Brain microvascular endothelial cell (primary cell): ENCODE measurements at regions not wholly inside any gene's neighbourhood (a gene's known extent, or its start where the extent isn't known, plus 50 kb on each side); places are given as distances from the start of the nearest gene placed in this dataset.

Experiments used
- DNase-seq: peaks from one replicate; pipeline ENCODE4 v3.0.0-alpha.2; 2020
- H3K27ac ChIP-seq: fragments of 250-450 bp; sonication (Bioruptor Pico); 2 replicates; pipeline ENCODE4 v1.5.1; 2020; ENCODE audit warnings: mild to moderate bottlenecking, moderate library complexity
- H3K27me3 ChIP-seq: fragments of 250-450 bp; sonication (Bioruptor Pico); replicated peaks from 2 replicates; pipeline ENCODE4 v1.5.1; 2020; ENCODE audit warnings: mild to moderate bottlenecking
- H3K36me3 ChIP-seq: fragments of 250-450 bp; sonication (Bioruptor Pico); replicated peaks from 2 replicates; pipeline ENCODE4 v1.5.1; 2020; ENCODE audit warnings: mild to moderate bottlenecking
- H3K4me3 ChIP-seq: 2 replicates; pipeline ENCODE4 v1.5.1; 2011; ENCODE audit warnings: low read depth, mild to moderate bottlenecking, control low read depth, low read length, moderate library complexity
- in situ Hi-C: cut with HindIII; loops from 2 replicates; pipeline ENCODE4 v1.10.0; 2017; ENCODE audit warnings: low sequenced_read_pairs, low pct_ligation_motif_present
- TF ChIP-seq, protein P1 (sequence below): IDR thresholded peaks from 2 replicates; pipeline ENCODE4 v1.5.1; 2011; ENCODE audit warnings: low read depth, mild to moderate bottlenecking, moderate library complexity, low read length, control low read depth, inconsistent platforms; ENCODE audit errors: missing control alignments

DNA sequence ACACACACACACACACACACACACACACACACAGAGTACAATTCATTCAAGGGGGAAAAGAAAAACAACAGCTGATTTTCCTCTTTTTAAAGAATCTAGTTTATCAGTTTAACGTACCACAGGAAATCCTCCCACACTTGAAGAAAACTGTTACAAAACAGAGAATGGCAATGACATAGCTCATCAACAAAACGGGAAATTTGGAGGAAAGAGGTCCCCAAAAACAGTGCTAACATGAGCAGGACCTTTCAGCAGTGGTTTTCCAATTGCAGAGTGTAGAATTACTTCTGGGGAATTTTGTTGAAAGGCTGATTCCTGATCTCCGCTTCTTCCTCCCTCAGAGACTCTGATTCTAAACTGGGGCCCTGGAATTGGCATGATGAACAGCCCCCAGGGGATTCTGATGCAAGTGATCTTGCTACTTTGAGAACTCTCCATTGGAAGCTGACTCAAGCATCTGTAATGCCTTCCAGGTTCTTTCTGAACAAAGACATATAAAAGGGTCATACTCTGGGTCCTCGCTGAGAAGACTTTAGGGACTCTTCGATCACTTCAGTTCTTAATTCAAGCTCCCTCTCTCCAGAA, 442.6 kb upstream of the PROK2 start:
- H3K27me3 ChIP-seq, result no peaks in the 10 kb centered on the region
- no peak for DNase-seq
- in situ Hi-C loops, result no loop called here
- H3K4me3 ChIP-seq, result no peak overlapping the region
- H3K27ac ChIP-seq, result no peak overlapping the region
- TF ChIP-seq, protein P1, sequence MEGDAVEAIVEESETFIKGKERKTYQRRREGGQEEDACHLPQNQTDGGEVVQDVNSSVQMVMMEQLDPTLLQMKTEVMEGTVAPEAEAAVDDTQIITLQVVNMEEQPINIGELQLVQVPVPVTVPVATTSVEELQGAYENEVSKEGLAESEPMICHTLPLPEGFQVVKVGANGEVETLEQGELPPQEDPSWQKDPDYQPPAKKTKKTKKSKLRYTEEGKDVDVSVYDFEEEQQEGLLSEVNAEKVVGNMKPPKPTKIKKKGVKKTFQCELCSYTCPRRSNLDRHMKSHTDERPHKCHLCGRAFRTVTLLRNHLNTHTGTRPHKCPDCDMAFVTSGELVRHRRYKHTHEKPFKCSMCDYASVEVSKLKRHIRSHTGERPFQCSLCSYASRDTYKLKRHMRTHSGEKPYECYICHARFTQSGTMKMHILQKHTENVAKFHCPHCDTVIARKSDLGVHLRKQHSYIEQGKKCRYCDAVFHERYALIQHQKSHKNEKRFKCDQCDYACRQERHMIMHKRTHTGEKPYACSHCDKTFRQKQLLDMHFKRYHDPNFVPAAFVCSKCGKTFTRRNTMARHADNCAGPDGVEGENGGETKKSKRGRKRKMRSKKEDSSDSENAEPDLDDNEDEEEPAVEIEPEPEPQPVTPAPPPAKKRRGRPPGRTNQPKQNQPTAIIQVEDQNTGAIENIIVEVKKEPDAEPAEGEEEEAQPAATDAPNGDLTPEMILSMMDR, result no peak
- H3K36me3 ChIP-seq, result no peaks in the 10 kb centered on the region

DNA sequence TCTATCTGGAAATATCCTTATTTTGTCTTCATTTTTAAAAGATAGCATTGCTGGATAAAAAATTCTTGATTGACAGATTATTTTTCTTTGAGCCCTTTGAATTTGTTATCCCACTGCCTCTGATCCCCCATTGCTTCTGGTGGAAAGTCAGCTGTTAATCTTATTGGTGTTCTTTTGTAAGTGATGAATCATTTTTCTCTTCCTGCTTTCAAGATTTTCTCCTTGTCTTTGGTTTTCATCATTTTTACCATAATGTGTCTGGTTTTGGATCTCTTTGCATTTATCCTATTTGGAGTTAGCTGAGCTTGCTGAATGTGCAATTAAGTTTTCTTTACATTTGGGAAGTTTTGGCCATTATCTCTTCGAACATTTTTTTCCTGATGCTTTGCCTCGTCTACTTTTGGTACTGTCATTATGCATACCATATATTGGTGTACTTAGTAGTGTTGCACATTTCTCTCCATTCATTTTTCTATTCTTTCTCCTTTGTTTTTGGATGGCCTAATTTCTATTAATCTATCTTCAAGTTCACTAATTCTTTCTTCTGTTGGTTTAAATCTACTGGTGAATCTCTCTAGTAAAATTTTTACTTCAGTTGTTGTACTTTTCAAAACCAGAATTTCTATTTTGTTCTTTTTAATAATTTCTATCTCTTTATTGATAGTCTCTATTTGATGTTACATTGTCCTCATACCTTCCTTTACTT, 440.0 kb upstream of the PROK2 start:
- in situ Hi-C loops, result no loop called here
- Histone ChIP-seq H3K27ac (no peak overlapping the region), H3K4me3 (no peak overlapping the region), H3K27me3 (no peaks in the 10 kb centered on the region), H3K36me3 (no peaks in the 10 kb centered on the region)
- DNase-seq, result no peak
- TF ChIP-seq, protein P1, result no peak

DNA sequence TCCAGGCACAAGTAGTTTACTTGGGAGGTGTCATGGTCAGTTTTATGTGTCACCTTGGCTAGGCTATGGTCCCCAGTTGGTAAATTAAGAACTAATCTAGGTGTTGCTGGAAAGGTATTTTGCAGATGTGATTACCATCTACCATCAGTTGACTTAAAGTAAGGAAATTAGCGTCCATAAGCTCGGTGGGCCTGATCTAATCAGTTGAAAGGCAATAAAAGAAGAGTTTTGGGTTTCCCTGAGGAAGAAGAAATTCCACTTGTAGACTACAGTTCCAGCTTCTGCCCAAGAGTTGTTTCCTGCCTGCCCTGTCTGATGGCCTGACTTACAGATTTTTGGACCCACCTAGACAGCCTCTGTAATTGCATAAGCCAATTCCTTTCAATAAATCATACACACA, 438.7 kb upstream of the PROK2 start:
- Histone ChIP-seq H3K27me3 (no peaks in the 10 kb centered on the region), H3K36me3 (no peaks in the 10 kb centered on the region), H3K27ac (no peak overlapping the region), H3K4me3 (no peak overlapping the region)
- TF ChIP-seq, protein P1, result no peak
- no peak for DNase-seq
- in situ Hi-C loops, result no loop called here

GRCh38 chr3:72223116-72223515, 438.2 kb upstream of the PROK2 start:
- Histone ChIP-seq H3K4me3 (no peak overlapping the region), H3K27me3 (no peaks in the 10 kb centered on the region), H3K27ac (no peak overlapping the region), H3K36me3 (no peaks in the 10 kb centered on the region)
- no peak for DNase-seq
- in situ Hi-C loops, result no loop called here
- TF ChIP-seq, protein P1, result no peak

- TF ChIP-seq, protein P1, result no peak
- DNase-seq, result no peak
- Histone ChIP-seq H3K27me3 (no peaks in the 10 kb centered on the region), H3K4me3 (no peak overlapping the region), H3K36me3 (no peaks in the 10 kb centered on the region), H3K27ac (no peak overlapping the region)
- in situ Hi-C loops, result no loop called here
Observed at GRCh38 chr3:72222410-72222809, 437.5 kb upstream of the PROK2 start.

GRCh38 chr3:72220946-72221345, 436.0 kb upstream of the PROK2 start:
- H3K36me3 ChIP-seq, result no peaks in the 10 kb centered on the region
- DNase-seq, result no peak
- TF ChIP-seq, protein P1, result no peak
- H3K27ac ChIP-seq, result no peak overlapping the region
- no peak overlapping the region for H3K4me3 ChIP-seq
- no peaks in the 10 kb centered on the region for H3K27me3 ChIP-seq
- in situ Hi-C loops, result no loop called here
